ENCODE measurements at regions not wholly inside any gene's neighbourhood (a gene's known extent, or its start where the extent isn't known, plus 50 kb on each side); places are given as distances from the start of the nearest gene placed in this dataset.

GRCh38 chr6:119467488-119468081 lies 118.0 kb upstream of the MAN1A1 start:
- in situ Hi-C loops (cut with MboI; ENCODE audit: low sequenced_read_pairs), result no loop called here
- Histone ChIP-seq H3K9me3 (ENCODE audit: control insufficient read depth, insufficient read depth, low read length) (no peaks in the 10 kb centered on the region), H2AFZ (replicated peaks; ENCODE audit: low read length, poor library complexity) (no peak overlapping the region), H4K20me1 (ENCODE audit: insufficient read depth, low read length) (no peaks in the 10 kb centered on the region), H3K36me3 (ENCODE audit: control insufficient read depth, insufficient read depth, low read length) (no peaks in the 10 kb centered on the region), H3K23ac (ENCODE audit: low read depth, low read length) (no peak overlapping the region), H3K79me1 (ENCODE audit: low read depth in 1 of 2, low read length in 2 of 2) (no peaks in the 10 kb centered on the region), H3K27ac (ENCODE audit: insufficient read depth, low read length) (no peak overlapping the region), H3K27me3 (ENCODE audit: control insufficient read depth, insufficient read depth, low read length) (no peaks in the 10 kb centered on the region), H2AK9ac (replicated peaks; ENCODE audit: low read depth, low read length, poor library complexity) (no peak overlapping the region), H2BK120ac (ENCODE audit: low read depth, low read length) (no peak overlapping the region), H4K5ac (ENCODE audit: low read depth, low read length) (no peak overlapping the region), H4K91ac (ENCODE audit: insufficient read depth, low read depth, low read length) (no peak overlapping the region), H3K9ac (ENCODE audit: low read depth, low read length) (no peak overlapping the region; the same call in 1 of the 2 replicates), H3K9me1 (ENCODE audit: insufficient read depth, low read length) (no peaks in the 10 kb centered on the region; the same call in 1 of the 2 replicates), H3K18ac (ENCODE audit: low read depth, low read length) (no peak overlapping the region), H3K4me1 (ENCODE audit: control insufficient read depth, insufficient read depth, low read length) (no peaks in the 10 kb centered on the region), H3K14ac (replicated peaks; ENCODE audit: low read depth, low read length) (no peak overlapping the region), H3K4me2 (ENCODE audit: low read depth, low read length) (peak overlapping the region; percentile 68), H3K4ac (ENCODE audit: low read depth, low read length) (no peak overlapping the region), H3K4me3 (ENCODE audit: insufficient read depth, low read depth, low read length) (peak overlapping the region; percentile 19; the same call in 1 of the 2 replicates), H2BK15ac (ENCODE audit: low read depth, low read length) (no peak overlapping the region), H3K56ac (ENCODE audit: extremely low read depth, insufficient read depth, low read length) (no peak overlapping the region), H2BK20ac (ENCODE audit: low read depth, low read length) (no peak overlapping the region), H2AK5ac (ENCODE audit: low read depth, low read length) (no peak overlapping the region), H2BK5ac (ENCODE audit: low read depth, low read length, poor library complexity, severe bottlenecking) (no peak overlapping the region), H4K8ac (ENCODE audit: low read depth in 2 of 2, low read length in 2 of 2) (no peak overlapping the region)
- ChIA-PET POLR2A (ENCODE audit: unreplicated experiment) (no interaction called here), CTCF (no interaction called here)
- TF ChIP-seq POLR2A (IDR thresholded peaks at IDR 0.05; ENCODE audit: low read depth, low read length), result no peak
- no peak for TF ChIP-seq FOS (IDR thresholded peaks at IDR 0.05; ENCODE audit: low read depth, low read length)
- TF ChIP-seq MAFK (IDR thresholded peaks at IDR 0.05; ENCODE audit: low read depth, low read length), result no peak
- TF ChIP-seq RCOR1 (IDR thresholded peaks at IDR 0.05; ENCODE audit: insufficient replicate concordance, low read length), result no peak
- no peak for TF ChIP-seq ELK1 (IDR thresholded peaks at IDR 0.05; ENCODE audit: borderline replicate concordance, low read depth, low read length)
- no peak for TF ChIP-seq CEBPB (IDR thresholded peaks at IDR 0.05; ENCODE audit: low read depth, low read length)
- TF ChIP-seq RFX5 (IDR thresholded peaks at IDR 0.05; ENCODE audit: low read depth, low read length), result no peak
- TF ChIP-seq USF2 (IDR thresholded peaks at IDR 0.05; ENCODE audit: low read depth, low read length), result no peak
- TF ChIP-seq MXI1 (IDR thresholded peaks at IDR 0.05; ENCODE audit: borderline replicate concordance, low read depth, low read length), result no peak
- TF ChIP-seq MAZ (IDR thresholded peaks at IDR 0.05; ENCODE audit: borderline replicate concordance, low read depth, low read length), result no peak
- TF ChIP-seq RAD21 (IDR thresholded peaks at IDR 0.05; ENCODE audit: low read length), result no peak
- no peak for TF ChIP-seq CHD1 (IDR thresholded peaks at IDR 0.05; ENCODE audit: low read depth, low read length)
- TF ChIP-seq CTCF (conservative IDR thresholded peaks at IDR 0.05; ENCODE audit: low read depth, low read length), result no peak
- no peak for TF ChIP-seq BHLHE40 (IDR thresholded peaks at IDR 0.05; ENCODE audit: low read depth, low read length)
- no peak for TF ChIP-seq SMC3 (IDR thresholded peaks at IDR 0.05; ENCODE audit: low read depth, low read length)
- no peak for TF ChIP-seq NFE2L2 (IDR thresholded peaks at IDR 0.05; ENCODE audit: low read depth, low read length)
- WGBS, 2 experiments (ENCODE audit: extremely low coverage in 2 of 2, insufficient read length in 1 of 2), result no CpG with 5 or more reads among the region's 2 CpGs
- DNase-seq, result peak; percentile 58
- no TSS peak for BruUV-seq (replicated peaks)
- peak; percentile 86 for ATAC-seq (ENCODE audit: low read depth)
- intact Hi-C loops (cut with micrococcal nuclease), result no loop called here
- dilution Hi-C loops (cut with HindIII; ENCODE audit: low sequenced_read_pairs, unreplicated experiment), result no loop called here

Data from IMR-90 (cell line).